ENCODE measurements at regions not wholly inside any gene's neighbourhood (a gene's known extent, or its start where the extent isn't known, plus 50 kb on each side); places are given as distances from the start of the nearest gene placed in this dataset.

DNA sequence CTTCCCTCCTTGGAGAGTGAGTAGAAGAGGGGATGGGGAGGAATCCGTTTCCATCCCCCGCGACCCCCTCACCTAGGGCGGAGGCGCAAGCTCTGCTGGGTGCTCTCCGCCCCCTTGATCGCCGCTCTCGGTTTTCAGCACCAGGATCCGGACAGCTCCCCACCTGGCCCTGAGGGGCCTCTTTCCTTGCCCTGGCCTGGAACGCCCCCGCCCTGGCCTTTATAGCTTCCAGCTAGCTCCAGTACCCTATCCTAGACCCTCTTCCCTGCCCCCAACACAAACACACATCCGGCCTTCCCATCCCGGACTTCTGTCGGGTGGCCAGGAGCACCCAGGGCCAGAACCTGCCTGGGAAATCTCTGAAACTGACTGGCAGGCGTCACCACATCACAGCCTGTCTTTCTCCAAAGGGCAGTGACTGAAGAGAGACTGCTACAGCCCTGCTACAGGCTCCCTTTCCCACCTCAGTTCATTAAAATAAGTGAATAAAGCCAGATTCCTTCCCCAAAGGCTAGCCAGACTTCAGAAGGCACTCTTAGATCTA, 72.3 kb upstream of the LEP start:
- DNase-seq, result peak; percentile 55

DNA sequence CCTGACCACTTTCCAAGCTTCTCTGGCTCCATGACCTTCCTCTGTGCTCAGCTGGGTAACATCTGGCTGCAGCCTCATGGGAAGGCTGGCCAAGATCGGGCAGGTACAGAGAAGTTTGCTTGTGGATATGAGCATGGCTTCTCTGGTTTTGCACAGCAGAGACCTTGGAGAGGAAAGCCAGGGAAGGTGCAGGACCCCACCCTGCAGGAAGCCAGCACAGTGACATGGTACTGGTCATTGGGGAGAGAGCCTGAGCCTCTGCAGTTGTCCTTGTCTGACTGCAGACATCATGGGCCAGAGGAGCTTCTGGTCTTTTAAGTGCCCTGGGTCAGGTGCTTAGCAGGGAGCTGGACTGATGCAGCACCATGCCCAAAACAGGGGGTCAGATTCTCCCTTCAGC, 70.6 kb upstream of the LEP start:
- DNase-seq, result no peak

DNA sequence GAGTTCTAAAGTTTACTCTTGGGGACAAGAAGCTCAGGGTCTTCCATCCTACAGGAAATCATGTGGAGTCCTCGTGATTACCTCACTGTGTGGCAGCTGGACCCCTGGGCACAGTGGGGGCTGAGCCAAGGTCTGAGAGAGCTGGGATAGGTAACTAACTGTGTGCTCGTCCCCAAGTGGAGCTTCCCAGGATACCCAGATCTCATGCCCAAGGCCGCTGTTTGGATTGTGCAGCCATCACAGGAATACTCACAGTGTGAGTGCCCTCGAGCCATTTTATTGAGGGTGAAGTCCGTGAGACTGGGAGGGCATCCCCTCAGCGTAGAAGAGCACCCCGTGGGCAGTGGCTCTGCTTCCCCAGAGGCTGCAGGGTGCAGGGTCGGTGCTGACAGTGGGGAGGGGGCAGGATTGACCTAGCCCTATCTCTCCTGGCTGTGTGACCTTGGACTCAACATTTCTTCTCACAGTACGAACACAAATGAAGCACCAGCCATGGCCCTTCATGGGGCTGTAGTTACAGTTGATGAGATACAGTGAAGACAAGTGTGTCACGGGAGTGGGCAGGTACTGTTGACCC, 69.6 kb upstream of the LEP start:
- no peak for DNase-seq

DNA sequence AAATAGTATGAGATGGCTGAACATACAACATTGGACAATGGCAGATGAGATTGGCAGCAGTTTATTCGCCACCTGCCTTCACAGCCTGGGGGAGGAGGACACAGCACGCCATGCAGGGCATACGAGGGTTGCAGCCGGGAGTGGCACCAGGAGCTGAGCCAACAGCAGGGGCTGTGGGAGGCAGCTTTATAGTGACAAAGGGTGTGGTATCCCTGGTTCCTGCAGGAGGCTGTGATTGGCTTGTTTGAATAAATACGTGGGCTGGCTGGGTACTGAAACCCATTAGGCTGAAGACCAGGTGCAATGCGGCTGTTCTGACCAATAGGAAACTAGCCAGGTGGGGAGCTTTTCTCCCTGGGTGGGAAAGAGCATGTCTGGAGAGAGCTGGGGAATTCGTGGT, 68.9 kb upstream of the LEP start:
- DNase-seq, result no peak

DNA sequence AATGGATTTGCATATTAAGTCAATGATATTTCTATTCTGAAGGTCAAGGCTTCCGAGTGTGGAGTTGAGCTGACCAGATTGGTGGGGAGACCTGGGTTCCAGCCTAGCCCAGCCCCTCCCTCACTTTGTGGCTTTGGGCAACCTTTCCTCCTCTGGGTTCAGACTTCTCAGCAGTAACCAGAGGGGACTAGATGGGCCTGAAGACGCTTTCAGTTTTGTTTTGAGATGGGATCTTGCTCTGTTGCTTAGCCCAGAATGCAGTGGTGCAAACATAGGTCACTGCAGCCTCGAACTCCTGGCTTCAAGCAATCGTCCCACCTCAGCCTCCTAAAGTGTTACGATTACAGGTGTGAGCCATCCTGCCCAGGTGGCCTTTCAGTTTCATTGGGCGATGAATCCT, 68.1 kb upstream of the LEP start:
- DNase-seq, result no peak

DNA sequence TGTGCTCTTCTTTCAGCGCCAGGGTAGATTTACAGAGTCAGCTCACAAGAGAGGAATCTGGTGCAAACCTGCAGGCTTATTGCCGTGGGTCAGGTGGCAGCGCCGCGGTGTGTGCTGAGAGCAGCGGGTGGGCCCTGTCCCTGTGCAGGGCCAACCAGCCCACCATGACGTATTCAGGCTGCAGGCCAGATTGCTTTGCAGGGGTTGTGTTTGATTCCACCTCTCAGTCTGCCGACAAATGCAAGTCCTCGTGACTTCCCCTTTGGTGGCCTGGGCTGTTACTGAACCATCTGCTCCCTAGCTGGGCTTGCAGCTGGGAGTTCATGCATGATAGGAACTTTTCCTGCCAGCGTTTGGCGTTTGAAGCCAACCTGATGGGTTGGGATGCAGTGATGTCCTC, 66.7 kb upstream of the LEP start:
- DNase-seq, result peak; percentile 25

DNA sequence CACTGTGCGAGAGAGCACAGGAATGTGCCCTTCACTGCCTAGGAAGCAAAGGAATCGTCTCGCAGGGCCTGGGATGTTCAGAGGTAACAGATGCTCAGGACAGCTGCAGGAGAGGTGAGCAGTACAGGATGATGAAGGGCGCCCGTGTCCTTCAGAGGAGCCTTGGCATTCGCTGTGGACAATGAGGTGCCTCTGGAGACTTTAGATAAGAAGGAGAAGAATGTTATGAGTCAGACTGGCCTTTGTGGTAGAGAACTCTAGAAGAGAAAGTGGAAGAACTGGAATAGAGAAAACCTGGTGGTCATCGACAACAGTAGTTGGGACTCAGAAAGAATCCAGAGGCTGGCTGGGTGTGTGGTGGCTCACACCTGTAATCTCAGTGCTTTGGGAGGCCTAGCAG, 64.4 kb upstream of the LEP start:
- no peak for DNase-seq

DNA sequence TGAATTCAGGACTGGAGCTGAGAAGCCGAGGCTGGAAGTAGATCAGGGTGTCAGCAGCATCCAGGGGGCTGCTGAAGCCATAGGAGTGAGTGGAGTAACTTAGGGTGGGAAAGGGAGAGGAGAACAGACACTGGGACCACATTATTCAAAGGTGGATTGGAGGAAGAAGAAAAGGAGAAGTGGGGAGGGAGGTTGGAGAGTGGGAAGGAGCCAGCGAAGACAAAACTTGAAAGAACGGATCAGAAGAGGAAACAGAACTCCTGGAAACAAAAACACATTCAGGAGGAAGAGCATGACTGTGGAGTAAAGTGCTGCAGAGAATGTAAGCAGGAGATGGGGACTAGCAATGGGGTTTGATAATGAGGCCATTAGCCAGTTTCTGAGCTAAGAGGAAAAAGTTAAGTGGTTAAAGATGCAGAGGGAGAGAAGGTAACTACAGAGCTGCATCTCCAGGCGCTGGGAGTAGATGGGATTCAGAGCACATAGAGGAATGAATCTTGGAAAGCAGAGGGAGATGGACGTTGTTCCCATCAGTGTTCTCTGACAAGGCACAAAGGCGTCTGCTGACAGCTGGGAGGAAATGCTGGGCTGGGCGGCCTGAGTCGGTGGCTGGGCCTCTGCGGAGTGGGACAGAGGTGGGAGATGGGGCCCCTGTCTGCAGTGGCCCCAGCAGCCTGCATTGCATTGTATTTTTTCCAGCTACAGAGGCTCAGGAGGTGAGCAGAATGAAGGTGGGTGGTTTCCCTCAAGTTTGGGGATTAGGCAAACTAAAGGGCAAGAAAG, 63.1 kb upstream of the LEP start:
- no peak for DNase-seq

DNA sequence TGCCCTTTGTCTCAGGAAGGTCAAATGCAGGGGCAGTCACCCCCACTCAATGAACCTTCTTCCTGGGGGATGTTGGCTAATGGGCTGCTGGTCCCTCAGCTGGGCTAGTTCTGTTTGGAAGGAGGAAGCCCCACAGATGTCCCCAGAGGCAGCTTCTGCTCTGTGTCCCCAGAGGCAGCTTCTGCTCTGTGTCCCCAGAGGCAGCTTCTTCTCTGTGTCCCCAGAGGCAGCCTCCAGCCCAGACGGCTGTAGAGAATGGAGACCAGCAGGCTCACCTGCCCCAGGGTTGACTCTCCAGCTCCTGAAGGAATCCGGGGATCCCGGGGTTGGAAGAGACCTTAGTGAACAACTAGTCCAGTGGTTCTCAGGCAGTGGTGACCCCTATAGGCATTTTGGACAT, 62.5 kb upstream of the LEP start:
- DNase-seq, result no peak

DNA sequence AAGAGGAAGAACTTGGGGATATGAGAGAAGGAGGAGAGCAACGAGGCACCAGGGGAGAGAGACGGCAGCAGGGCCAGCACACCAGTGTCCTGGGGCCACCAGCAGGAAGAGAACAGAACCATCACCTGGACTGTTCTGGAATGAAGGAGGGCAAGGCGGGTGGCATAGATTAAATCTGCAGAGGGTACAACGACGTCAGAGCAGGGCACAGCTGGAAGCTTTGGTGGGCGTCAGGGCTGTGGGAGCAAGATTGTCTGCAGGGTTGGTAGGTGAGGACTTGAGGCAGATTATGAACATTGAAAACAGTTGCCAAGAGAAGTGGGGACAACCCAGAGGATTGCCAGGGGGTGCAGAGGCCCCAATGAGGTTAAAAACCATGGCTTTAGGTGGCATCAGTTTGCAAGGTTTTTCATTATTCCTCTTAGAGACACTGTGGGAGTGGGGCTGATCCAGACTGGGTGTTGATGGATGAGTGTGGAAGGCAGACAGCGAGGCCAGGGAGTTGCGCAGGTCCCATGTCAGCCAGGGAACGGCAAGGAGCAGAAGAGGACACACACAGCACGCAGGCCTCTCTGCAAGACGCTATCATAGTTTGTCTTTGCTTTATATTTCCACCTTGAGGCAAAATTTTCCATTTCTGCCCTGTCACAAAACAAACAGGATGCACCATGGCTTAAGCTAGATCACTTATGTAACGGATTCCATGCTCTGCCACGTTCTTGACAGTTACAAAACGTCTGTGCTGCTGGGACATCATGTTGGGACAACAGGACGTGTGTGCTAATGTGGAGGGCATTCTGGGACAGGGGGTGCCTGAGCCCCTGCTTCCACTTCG, 52.5 kb upstream of the LEP start:
- no peak for DNase-seq

DNA sequence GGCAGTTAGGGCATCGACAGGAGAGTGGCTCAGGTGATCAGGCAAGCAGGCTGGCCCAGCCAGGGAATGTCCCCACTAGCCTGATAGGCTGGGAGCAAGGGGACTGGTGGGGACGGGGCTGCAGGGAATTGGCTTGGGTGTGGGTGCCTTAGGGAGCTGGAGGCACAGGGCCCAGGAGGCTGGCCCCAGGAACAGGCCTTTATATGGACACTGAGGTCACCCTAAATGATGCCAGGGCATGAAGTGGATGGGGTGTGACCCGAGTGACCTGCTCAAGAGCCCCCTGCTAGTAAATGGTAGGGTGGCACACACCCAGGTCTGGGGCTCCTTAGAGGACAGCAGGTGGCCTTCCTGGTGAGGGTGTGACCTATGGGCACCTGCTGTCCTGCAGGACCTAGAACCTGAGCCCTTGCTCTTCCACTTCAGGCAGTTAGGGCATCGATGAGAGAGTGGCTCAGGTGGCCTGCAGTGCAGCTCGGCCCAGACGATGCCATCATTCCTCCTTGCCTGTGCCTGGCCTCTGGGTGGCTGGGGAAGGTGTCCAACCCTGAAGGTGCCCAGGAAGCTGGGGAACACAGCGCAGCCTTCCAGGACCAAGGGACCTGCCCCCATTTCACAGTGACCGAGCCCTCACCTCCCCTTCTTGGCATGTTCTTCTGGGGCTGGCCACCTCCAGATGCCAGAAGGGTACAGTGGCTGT, 51.7 kb upstream of the LEP start:
- DNase-seq, result no peak

DNA sequence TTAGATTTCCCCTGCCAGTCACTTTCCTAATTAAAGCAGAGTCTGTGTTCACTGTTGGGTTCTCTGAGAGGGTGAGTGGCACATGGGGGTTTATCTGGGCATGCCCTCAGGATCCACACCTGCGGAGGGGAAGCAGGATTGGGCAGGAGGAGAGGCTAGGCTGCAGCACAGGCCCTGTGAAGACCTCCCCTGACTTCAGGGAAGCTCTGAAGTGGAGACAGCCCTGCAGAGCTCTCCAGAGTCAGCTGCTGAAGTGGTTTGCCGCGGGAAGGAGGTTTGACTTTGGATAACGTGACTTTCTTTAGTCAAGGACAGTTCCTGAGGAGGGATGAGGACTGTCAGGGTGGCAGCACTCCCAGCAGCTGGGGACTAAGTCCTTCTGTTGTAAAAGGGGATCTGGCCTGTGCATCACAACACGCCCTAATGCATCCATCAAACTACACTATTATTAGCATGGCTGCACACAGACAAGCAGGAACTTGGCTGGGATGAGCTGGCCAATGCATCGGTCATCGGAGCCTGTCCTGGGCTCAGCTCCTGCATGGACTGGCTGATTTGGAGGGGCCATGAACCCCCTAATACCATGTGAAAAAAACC, 50.9 kb upstream of the LEP start:
- no peak for DNase-seq

DNA sequence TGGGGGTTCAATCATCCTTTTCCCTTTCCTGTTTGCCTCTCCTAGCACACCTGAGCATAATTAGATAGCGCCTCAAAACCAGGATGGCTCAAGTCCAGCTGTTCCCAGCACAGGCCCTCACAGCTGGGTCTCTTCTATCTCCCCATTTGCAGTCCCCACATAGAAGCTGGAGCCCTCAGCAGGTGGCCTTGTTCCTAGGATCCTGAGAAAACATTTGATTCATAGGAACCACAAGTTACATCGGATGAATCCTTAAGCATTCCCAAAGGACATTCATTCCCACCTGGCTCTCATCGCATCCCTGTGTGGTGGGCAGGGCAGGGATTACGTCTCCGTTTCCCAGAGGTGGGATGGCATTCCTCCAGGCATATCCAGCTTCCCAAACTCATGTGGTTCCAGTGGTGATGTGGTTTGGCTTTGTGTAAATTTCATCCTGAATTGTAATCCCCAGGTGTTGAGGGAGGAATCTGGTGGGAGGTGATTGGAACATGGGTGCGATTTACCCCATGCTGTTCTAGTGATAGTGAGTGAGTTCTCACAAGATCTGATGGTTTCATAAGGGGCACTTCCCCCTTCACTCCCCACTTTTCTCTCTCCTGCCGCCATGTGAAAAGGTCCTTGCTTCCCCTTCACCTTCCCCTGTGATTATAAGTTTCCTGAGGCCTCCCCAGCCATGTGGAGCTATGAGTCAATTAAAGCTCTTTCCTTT, 49.8 kb upstream of the LEP start:
- DNase-seq, result no peak
